Gastroesophageal sphincter (tissue), 4 donors: ENCODE measurements at regions not wholly inside any gene's neighbourhood (a gene's known extent, or its start where the extent isn't known, plus 50 kb on each side); places are given as distances from the start of the nearest gene placed in this dataset.
"Not testable (repeated sequence)": the region's sequence is repeated elsewhere in the genome, so short reads cannot be mapped to it uniquely, and the experiment has no call there.

Experiments used
- ATAC-seq: fragments of 150-250 bp; one replicate; pipeline ENCODE4 v1.9.1; 2016; ENCODE audit warnings: mild to moderate bottlenecking, moderate library complexity
- H3K27ac ChIP-seq, 4 donors: fragments of 200-600 bp; sonication (generic) in 3 of 4; 1 replicate in 3 of 4; 2 replicates in 1 of 4; pipeline ENCODE4 v1.5.1; 2016 to 2019
- H3K27me3 ChIP-seq: fragments of 200-600 bp; sonication (generic); one replicate; pipeline ENCODE4 v1.5.1; 2019
- H3K36me3 ChIP-seq, 2 donors: fragments of 200-600 bp; sonication (generic); one replicate each; pipeline ENCODE4 v1.5.1; 2019; ENCODE audit warnings: control low read depth in 1 of 2
- H3K4me1 ChIP-seq, 3 donors: fragments of 200-600 bp; sonication (generic); 1 replicate in 2 of 3; 2 replicates in 1 of 3; pipeline ENCODE4 v1.5.1; 2016 to 2019; ENCODE audit warnings: control low read depth in 2 of 3
- H3K4me3 ChIP-seq, 2 donors: fragments of 200-600 bp; sonication (generic); one replicate each; pipeline ENCODE4 v1.5.1; 2019; ENCODE audit warnings: mild to moderate bottlenecking in 1 of 2, moderate library complexity in 1 of 2
- H3K9me3 ChIP-seq, 3 donors: fragments of 200-600 bp; sonication (generic); one replicate each; pipeline ENCODE4 v1.5.1; 2017 to 2019; ENCODE audit warnings: control low read depth in 2 of 3
- CTCF ChIP-seq, 4 experiments: fragments of 200-600 bp in 2 of 4; fragments of 450-650 bp in 2 of 4; sonication (generic) in 1 of 4; IDR thresholded peaks; one replicate each; pipeline ENCODE4 v1.5.1; 2017 to 2019; ENCODE audit warnings: antibody characterized with exemption in 4 of 4, mild to moderate bottlenecking in 2 of 4, moderate library complexity in 2 of 4
- EP300 ChIP-seq: sonication (generic); formaldehyde crosslinking; IDR thresholded peaks from one replicate; pipeline ENCODE4 v1.6.1; 2017; ENCODE audit warnings: antibody characterized with exemption, mild to moderate bottlenecking
- POLR2A ChIP-seq, 2 donors: fragments of 450-650 bp; IDR thresholded peaks; one replicate each; pipeline ENCODE4 v1.6.1; 2017; ENCODE audit warnings: antibody characterized with exemption in 2 of 2, mild to moderate bottlenecking in 2 of 2, moderate library complexity in 1 of 2
- POLR2AphosphoS5 ChIP-seq: sonication (generic); formaldehyde crosslinking; IDR thresholded peaks from one replicate; pipeline ENCODE4 v1.6.1; 2017; ENCODE audit warnings: antibody characterized with exemption
- WGBS, 2 donors: methylation state at CpG; one replicate each; pipeline ENCODE4 v1.1.5; 2018; ENCODE audit warnings: low coverage in 1 of 2; 5-methylcytosine and 5-hydroxymethylcytosine counted together

DNA sequence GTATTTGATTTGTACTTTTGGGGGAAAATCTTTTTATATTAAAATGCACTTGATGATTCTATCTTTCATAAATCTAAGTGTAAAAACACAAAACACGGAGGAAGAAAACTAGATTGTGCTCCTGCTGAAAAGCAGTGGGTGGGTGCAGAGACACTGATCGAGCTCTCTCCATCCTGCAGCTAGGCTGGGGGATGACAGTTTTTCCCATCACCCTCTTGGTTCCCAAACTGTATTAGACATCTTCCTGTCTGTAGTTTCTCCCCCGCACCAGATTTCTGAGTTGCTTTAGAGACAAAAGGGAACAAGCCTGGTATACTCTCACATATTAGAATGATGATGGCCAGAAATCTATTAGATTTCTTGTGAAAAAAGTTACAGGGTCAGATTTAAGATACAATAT, 99.6 kb downstream of the FAM114A2 start:
- H3K27ac ChIP-seq: no peak overlapping the region
- no peaks in the 10 kb centered on the region for H3K27me3 ChIP-seq
- H3K9me3 ChIP-seq: peaks cover 0 to 83% (median 2%) of the 10 kb centered on the region in 3 donors
- no peaks in the 10 kb centered on the region for H3K4me1 ChIP-seq
- no peak overlapping the region for H3K4me3 ChIP-seq
- 74 to 94% methylated on average over 2 to 3 of the region's 3 CpGs for WGBS, 2 donors
- no peak for ATAC-seq
- no peaks in the 10 kb centered on the region for H3K36me3 ChIP-seq
- no peak for TF ChIP-seq POLR2AphosphoS5
- TF ChIP-seq POLR2A (IDR thresholded peaks at IDR 0.05): no peak
- TF ChIP-seq EP300: no peak
- TF ChIP-seq CTCF (IDR thresholded peaks at IDR 0.05): no peak

GRCh38 chr5:153938191-153938842, 100.4 kb downstream of the FAM114A2 start:
- no peaks in the 10 kb centered on the region for H3K36me3 ChIP-seq
- ATAC-seq: no peak
- H3K4me1 ChIP-seq: no peaks in the 10 kb centered on the region
- H3K4me3 ChIP-seq: no peak overlapping the region
- TF ChIP-seq POLR2AphosphoS5: no peak
- TF ChIP-seq POLR2A (IDR thresholded peaks at IDR 0.05): no peak
- no peak for TF ChIP-seq CTCF (IDR thresholded peaks at IDR 0.05)
- no peak for TF ChIP-seq EP300
- peaks cover 0 to 90% (median 2%) of the 10 kb centered on the region in 3 donors for H3K9me3 ChIP-seq
- no peaks in the 10 kb centered on the region for H3K27me3 ChIP-seq
- H3K27ac ChIP-seq: no peak overlapping the region

GRCh38 chr5:153937661-153938060, 101.0 kb downstream of the FAM114A2 start:
- Histone ChIP-seq H3K27ac (no peak overlapping the region), H3K36me3 (no peaks in the 10 kb centered on the region), H3K4me1 (no peaks in the 10 kb centered on the region), H3K27me3 (no peaks in the 10 kb centered on the region), H3K9me3 (peaks cover 0 to 91% (median 2%) of the 10 kb centered on the region in 3 donors), H3K4me3 (no peak overlapping the region)
- 88 to 94% methylated on average over 2 of the region's 2 CpGs for WGBS, 2 donors
- TF ChIP-seq POLR2A (IDR thresholded peaks at IDR 0.05) (no peak), EP300 (no peak), POLR2AphosphoS5 (no peak), CTCF (IDR thresholded peaks at IDR 0.05) (no peak)
- ATAC-seq: no peak

GRCh38 chr5:153935151-153935550, 103.6 kb downstream of the FAM114A2 start:
- 100% methylated on average over 1 of the region's 2 CpGs; no CpG with 5 or more reads in 1 of the 2 donors for WGBS, 2 donors
- H3K9me3 ChIP-seq: peaks cover 0 to 67% (median 2%) of the 10 kb centered on the region in 3 donors
- ATAC-seq, H3K4me3 ChIP-seq, H3K27ac ChIP-seq, H3K36me3 ChIP-seq, H3K27me3 ChIP-seq, H3K4me1 ChIP-seq: not testable (repeated sequence)

- Histone ChIP-seq H3K27ac (no peak overlapping the region), H3K27me3 (no peaks in the 10 kb centered on the region), H3K9me3 (no peaks in the 10 kb centered on the region), H3K4me1 (no peaks in the 10 kb centered on the region), H3K36me3 (no peaks in the 10 kb centered on the region), H3K4me3 (no peak overlapping the region)
- TF ChIP-seq EP300 (no peak), POLR2A (IDR thresholded peaks at IDR 0.05) (no peak), POLR2AphosphoS5 (no peak), CTCF (IDR thresholded peaks at IDR 0.05) (no peak)
- ATAC-seq: no peak
Measured at GRCh38 chr5:153926201-153926600, 112.5 kb downstream of the FAM114A2 start.
